Activated CD8-positive, alpha-beta T cell treated with anti-CD3 and anti-CD28 coated beads for 36 hours (primary cell): ENCODE measurements at regions not wholly inside any gene's neighbourhood (a gene's known extent, or its start where the extent isn't known, plus 50 kb on each side); places are given as distances from the start of the nearest gene placed in this dataset.
"Not testable (repeated sequence)": the region's sequence is repeated elsewhere in the genome, so short reads cannot be mapped to it uniquely, and the experiment has no call there.

Experiments used
- ATAC-seq: fragments of 200-7000 bp; cut with Tn5 transposase; one replicate; pipeline ENCODE4 v1.10.0; 2021; ENCODE audit warnings: mild to moderate bottlenecking, moderate library complexity
- CTCF ChIA-PET: fragments of 350-600 bp; sonication (Branson Sonifier 250); formaldehyde crosslinking; loops from one replicate; lab custom pipeline; 2021; ENCODE audit warnings: antibody characterized with exemption; lab: Charles Lee
- POLR2A ChIA-PET: fragments of 350-600 bp; sonication (Branson Sonifier 250); formaldehyde crosslinking; loops from one replicate; lab custom pipeline; 2021; ENCODE audit warnings: antibody characterized with exemption; lab: Charles Lee
- DNase-seq: peaks from one replicate; pipeline ENCODE4 v3.0.0-alpha.2; 2020
- H3K27ac Mint-ChIP-seq: one replicate; pipeline ENCODE4 v1.8.0; 2021; ENCODE audit warnings: mild to moderate bottlenecking, mixed read lengths
- H3K27me3 Mint-ChIP-seq: one replicate; pipeline ENCODE4 v1.8.0; 2021; ENCODE audit warnings: mixed read lengths
- H3K36me3 Mint-ChIP-seq: one replicate; pipeline ENCODE4 v1.8.0; 2021; ENCODE audit warnings: low read depth, mixed read lengths
- H3K4me1 Mint-ChIP-seq: one replicate; pipeline ENCODE4 v1.8.0; 2021; ENCODE audit warnings: low read depth, mixed read lengths
- H3K4me3 Mint-ChIP-seq: one replicate; pipeline ENCODE4 v1.8.0; 2021; ENCODE audit warnings: mild to moderate bottlenecking, moderate library complexity, mixed read lengths
- H3K9me3 Mint-ChIP-seq: one replicate; pipeline ENCODE4 v1.8.0; 2021; ENCODE audit warnings: mixed read lengths
- CTCF ChIP-seq: fragments of 200-600 bp; IDR thresholded peaks from one replicate; pipeline ENCODE4 v1.8.0; 2022; ENCODE audit warnings: antibody characterized with exemption, mild to moderate bottlenecking
- intact Hi-C: fragments of 100-400 bp; cut with micrococcal nuclease; formaldehyde crosslinking; loops from one replicate; pipeline ENCODE4 v1.10.0; 2022

DNA sequence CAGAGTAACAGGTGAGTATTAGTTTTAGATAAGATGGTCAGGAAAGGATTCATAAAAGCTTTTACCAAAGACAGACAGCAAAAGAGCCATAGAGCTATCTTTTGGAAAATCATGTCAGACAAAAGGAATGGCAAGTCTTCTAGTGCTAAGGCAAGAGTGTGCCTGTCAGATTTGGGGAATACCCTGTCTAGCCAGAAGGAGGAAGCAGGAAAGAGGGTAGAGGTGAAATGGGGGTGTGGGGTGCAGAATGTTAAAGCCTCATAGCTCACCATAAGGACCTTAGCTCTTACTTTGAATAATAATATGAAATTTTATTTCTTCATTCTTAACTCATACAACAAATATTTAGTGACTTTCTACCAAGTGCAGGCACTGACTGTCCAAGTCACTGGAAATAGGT, 512.1 kb upstream of the ROBO2 start:
- intact Hi-C loops: no loop called here
- H3K4me3 Mint-ChIP-seq: no peak overlapping the region

DNA sequence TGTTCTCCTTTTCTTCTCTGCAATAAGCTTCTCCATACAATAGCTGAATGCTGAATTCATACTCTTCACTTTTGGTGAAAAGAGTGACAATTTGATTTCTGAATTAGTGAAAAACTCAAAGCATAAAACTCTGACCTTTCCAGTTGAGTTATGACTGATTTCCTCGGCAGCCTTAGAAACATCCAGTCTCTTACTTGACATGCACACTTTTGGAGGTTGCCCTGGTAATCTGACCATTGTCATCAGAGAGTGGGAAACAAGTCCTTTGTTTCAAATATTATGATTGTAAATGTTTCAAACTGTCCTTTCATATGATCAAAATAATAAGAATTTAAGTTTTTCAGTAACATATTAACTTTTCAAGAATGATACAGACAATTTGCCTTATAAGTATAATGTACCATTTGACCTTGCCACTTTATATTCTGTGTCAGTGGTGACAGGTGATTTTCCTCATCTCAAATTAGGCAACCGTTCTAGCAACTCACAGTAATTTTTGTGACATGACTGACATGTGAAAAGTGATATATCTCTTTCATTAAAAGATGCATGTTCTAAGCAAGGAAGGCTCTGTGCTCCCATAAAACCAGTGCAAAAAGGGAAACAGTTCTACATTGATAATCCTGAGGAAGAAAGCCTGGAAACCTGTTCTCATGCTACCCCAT, 507.6 kb upstream of the ROBO2 start:
- ChIA-PET CTCF (no interaction called here), POLR2A (no interaction called here)
- DNase-seq (no peak), ATAC-seq (no peak)
- Mint-ChIP-seq H3K27me3 (no peaks in the 10 kb centered on the region), H3K36me3 (no peaks in the 10 kb centered on the region), H3K4me3 (no peak overlapping the region), H3K27ac (no peak overlapping the region), H3K9me3 (peaks cover 15% of the 10 kb centered on the region), H3K4me1 (no peaks in the 10 kb centered on the region)
- intact Hi-C loops: no loop called here
- no peak for TF ChIP-seq CTCF

More for the DNA sequence above, 512.1 kb upstream of the ROBO2 start:
- Mint-ChIP-seq H3K27ac (no peak overlapping the region), H3K36me3 (no peaks in the 10 kb centered on the region), H3K9me3 (no peaks in the 10 kb centered on the region), H3K4me1 (no peaks in the 10 kb centered on the region), H3K27me3 (no peaks in the 10 kb centered on the region)
- ChIA-PET POLR2A (no interaction called here), CTCF (no interaction called here)
- no peak for TF ChIP-seq CTCF
- no peak for ATAC-seq
- DNase-seq: no peak

DNA sequence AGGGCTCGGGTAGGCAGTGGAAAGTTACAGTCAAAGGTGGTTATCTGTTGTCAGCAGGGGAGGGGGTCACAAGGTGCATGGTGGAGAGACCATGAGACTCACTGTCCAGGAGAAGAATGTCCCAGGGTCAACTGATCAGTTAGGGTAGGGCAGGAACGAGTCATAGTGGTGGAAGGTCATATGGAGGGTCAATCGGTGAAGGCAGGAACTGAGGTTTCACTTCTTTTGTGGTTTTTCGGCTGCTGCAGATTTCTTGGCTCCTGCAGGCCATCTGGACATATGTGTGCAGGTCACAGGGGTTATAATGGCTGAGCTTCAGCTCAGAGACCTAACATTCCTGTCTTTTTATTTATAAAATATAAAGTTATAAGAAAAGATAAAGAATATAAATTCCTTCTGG, 506.2 kb upstream of the ROBO2 start:
- CTCF ChIA-PET: interaction anchor here (1.1 kb wide), 1 partner anchor 37 kb away, joined by 3 read pairs; no protein-coding TSS in a partner anchor
- H3K4me3 Mint-ChIP-seq, H3K4me1 Mint-ChIP-seq, POLR2A ChIA-PET, H3K27me3 Mint-ChIP-seq, DNase-seq, ATAC-seq, intact Hi-C loops, H3K27ac Mint-ChIP-seq, H3K36me3 Mint-ChIP-seq: not testable (repeated sequence)
- H3K9me3 Mint-ChIP-seq: peaks cover 15% of the 10 kb centered on the region

DNA sequence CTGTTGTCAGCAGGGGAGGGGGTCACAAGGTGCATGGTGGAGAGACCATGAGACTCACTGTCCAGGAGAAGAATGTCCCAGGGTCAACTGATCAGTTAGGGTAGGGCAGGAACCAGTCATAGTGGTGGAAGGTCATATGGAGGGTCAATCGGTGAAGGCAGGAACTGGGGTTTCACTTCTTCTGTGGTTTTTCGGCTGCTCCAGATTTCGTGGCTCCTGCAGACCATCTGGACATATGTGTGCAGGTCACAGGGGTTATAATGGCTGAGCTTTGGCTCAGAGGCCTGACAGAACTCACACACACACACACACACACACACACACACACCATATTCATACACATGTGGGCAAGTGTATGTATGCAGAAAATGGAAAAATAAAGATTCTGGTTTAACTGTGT, 502.0 kb upstream of the ROBO2 start:
- H3K27ac Mint-ChIP-seq, H3K27me3 Mint-ChIP-seq, ATAC-seq, intact Hi-C loops, H3K36me3 Mint-ChIP-seq, DNase-seq, H3K4me3 Mint-ChIP-seq, CTCF ChIA-PET, H3K4me1 Mint-ChIP-seq, POLR2A ChIA-PET: not testable (repeated sequence)
- H3K9me3 Mint-ChIP-seq: peaks cover 20% of the 10 kb centered on the region

DNA sequence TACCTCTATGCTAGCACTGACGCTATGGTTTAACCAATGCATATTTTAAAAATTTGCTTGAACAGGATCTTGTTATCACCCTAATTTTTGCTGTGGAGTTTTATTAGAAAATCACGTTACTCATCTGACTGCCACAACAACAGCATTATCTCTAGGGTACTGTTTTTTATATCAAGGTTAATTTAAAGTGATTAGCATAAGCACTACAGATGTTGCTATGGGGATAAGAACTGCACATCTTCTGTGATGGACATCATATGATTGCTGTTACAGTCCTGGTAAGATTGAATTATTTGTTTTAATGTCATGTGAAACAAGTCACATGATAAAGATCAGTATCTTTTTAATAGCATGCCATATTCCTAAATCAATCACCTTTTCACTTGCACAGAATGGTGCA, 492.2 kb upstream of the ROBO2 start:
- Mint-ChIP-seq H3K9me3 (peaks cover under 1% of the 10 kb centered on the region), H3K27ac (no peak overlapping the region), H3K27me3 (no peaks in the 10 kb centered on the region), H3K4me1 (no peaks in the 10 kb centered on the region), H3K4me3 (no peak overlapping the region), H3K36me3 (no peaks in the 10 kb centered on the region)
- DNase-seq (no peak), ATAC-seq (no peak)
- ChIA-PET CTCF (no interaction called here), POLR2A (no interaction called here)
- intact Hi-C loops: no loop called here
- no peak for TF ChIP-seq CTCF

DNA sequence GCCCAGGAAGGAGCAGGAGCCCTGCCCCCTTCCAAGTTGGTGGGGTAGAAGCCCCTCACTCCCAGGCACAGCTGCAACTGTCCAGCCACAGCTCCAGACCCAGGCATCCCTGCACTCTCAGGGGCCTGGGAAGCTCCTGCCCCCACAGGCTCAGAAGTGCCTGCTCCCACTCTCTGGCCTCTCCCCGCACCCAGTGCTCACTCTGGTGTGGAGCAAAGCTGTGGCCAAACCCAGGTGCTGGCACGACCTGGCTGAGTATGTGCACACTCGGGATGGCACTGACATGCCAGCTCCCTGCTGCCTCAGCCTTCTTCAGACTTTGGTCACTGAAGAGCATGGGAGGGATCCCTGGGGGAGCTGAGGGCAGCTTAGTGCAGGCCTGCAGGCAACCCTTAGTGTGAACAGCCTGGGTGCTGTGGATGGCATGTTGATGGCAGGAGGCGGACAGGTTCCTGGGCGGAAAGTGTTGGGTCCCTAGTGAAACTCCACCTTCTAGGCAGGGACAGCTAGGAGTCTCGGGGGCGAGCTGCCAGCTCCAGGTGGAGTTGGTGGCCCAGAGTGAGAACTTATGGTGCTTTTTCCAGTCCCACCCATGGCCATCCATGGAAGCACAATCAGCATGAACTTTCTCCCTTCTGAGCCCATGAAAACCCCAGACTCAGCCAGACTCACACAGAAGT, 489.2 kb upstream of the ROBO2 start:
- H3K36me3 Mint-ChIP-seq: no peaks in the 10 kb centered on the region
- no peaks in the 10 kb centered on the region for H3K4me1 Mint-ChIP-seq
- CTCF ChIA-PET: interaction anchor here (1.0 kb wide), 1 partner anchor 10 kb away, joined by 3 read pairs; no protein-coding TSS in a partner anchor
- DNase-seq (no peak), ATAC-seq (no peak)
- peaks cover 2% of the 10 kb centered on the region for H3K9me3 Mint-ChIP-seq
- no peak overlapping the region for H3K4me3 Mint-ChIP-seq
- POLR2A ChIA-PET: no interaction called here
- intact Hi-C loops: no loop called here
- H3K27ac Mint-ChIP-seq: no peak overlapping the region
- no peaks in the 10 kb centered on the region for H3K27me3 Mint-ChIP-seq
- TF ChIP-seq CTCF: no peak
